ENCODE measurements at regions not wholly inside any gene's neighbourhood (a gene's known extent, or its start where the extent isn't known, plus 50 kb on each side); places are given as distances from the start of the nearest gene placed in this dataset.
A peak's percentile ranks its signal among the peaks of the same experiment; 100 is the strongest.

DNA sequence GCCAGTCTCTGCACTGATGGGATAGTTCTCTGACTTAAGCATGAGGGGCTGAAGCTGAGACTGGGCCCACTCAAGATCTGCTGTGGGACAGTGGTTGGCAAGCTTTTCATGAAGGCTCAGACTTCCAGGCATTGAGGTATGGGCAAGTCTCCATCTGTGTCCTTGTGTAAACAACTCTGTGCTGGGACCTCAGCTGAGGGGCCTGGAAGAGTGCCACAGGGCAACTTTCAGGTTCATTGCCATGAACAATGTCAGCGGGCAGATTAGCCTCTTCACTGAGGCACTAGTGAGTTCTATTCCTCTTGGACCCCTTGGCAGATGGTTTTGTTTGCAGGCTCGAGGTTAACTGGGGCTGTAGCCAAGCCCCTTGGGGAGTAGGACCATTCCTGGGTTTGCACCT, 127.1 kb downstream of the MRPS30 start:
- TF ChIP-seq, protein P1, sequence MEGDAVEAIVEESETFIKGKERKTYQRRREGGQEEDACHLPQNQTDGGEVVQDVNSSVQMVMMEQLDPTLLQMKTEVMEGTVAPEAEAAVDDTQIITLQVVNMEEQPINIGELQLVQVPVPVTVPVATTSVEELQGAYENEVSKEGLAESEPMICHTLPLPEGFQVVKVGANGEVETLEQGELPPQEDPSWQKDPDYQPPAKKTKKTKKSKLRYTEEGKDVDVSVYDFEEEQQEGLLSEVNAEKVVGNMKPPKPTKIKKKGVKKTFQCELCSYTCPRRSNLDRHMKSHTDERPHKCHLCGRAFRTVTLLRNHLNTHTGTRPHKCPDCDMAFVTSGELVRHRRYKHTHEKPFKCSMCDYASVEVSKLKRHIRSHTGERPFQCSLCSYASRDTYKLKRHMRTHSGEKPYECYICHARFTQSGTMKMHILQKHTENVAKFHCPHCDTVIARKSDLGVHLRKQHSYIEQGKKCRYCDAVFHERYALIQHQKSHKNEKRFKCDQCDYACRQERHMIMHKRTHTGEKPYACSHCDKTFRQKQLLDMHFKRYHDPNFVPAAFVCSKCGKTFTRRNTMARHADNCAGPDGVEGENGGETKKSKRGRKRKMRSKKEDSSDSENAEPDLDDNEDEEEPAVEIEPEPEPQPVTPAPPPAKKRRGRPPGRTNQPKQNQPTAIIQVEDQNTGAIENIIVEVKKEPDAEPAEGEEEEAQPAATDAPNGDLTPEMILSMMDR (IDR thresholded peaks at IDR 0.05) = no peak
- no peak for TF ChIP-seq ZFX (IDR thresholded peaks at IDR 0.05; ENCODE audit: borderline replicate concordance)
- no peak overlapping the region for H3K27ac ChIP-seq

GRCh38 chr5:44942524-44943001, 133.8 kb downstream of the MRPS30 start:
- TF ChIP-seq ZFX (IDR thresholded peaks at IDR 0.05; ENCODE audit: borderline replicate concordance) = no peak
- TF ChIP-seq, protein P1 (IDR thresholded peaks at IDR 0.05) = no peak
- no peak overlapping the region for H3K27ac ChIP-seq

DNA sequence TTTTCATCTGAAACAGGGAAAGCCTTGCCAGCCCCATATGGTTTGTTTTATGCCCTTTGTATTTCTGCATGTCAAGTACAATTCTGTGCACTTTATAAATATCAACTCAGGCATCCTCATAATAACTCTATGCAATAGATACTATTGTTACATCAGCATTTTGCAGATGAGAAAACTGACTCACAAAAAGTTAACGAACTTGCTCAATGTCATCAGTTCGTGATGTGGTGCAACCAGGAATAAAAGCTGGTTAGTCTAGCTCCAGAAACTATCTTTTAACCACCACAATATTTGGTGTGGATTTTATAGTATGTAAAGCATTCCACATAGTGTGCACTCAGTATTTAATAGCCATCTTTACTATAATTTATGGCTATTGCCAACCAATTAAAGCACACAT, 134.9 kb downstream of the MRPS30 start:
- TF ChIP-seq, protein P1 (IDR thresholded peaks at IDR 0.05) = no peak
- TF ChIP-seq ZFX (IDR thresholded peaks at IDR 0.05; ENCODE audit: borderline replicate concordance) = no peak

GRCh38 chr5:44945743-44946142, 137.0 kb downstream of the MRPS30 start:
- TF ChIP-seq ZFX (IDR thresholded peaks at IDR 0.05; ENCODE audit: borderline replicate concordance) = no peak
- TF ChIP-seq, protein P1 (IDR thresholded peaks at IDR 0.05) = no peak
- no peak overlapping the region for H3K27ac ChIP-seq

More for the DNA sequence above, 134.9 kb downstream of the MRPS30 start:
- no peak overlapping the region for H3K27ac ChIP-seq

DNA sequence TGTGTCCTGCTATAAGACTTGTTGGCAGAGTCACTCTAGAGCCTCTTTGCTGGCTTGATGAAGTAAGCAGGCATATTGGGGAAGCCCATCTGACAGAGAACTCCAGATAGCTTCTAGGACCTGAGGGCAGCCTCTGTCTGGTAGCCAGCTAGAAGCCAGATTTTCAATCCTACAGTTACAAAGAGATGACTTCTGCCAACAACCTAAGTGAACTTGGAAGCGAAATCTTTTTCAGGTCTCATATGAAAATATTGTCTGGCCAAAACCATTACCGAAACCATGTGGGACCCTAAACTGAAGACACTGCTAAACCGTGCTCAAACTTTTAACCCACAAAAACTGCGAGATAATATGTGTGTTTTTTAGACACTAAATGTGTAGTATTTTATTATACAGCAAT, 140.9 kb downstream of the MRPS30 start:
- TF ChIP-seq ZFX (IDR thresholded peaks at IDR 0.05; ENCODE audit: borderline replicate concordance) = no peak
- TF ChIP-seq, protein P1 (IDR thresholded peaks at IDR 0.05) = no peak
- no peak overlapping the region for H3K27ac ChIP-seq

- H3K27ac ChIP-seq = no peak overlapping the region
- TF ChIP-seq, protein P1 (IDR thresholded peaks at IDR 0.05) = no peak
- no peak for TF ChIP-seq ZFX (IDR thresholded peaks at IDR 0.05; ENCODE audit: borderline replicate concordance)
Observed at GRCh38 chr5:44951371-44951770, 142.6 kb downstream of the MRPS30 start.

- TF ChIP-seq ZFX (IDR thresholded peaks at IDR 0.05; ENCODE audit: borderline replicate concordance) = no peak
- TF ChIP-seq, protein P1 (IDR thresholded peaks at IDR 0.05) = peak; percentile 78
- H3K27ac ChIP-seq = no peak overlapping the region
Observed at GRCh38 chr5:44952376-44952775, 143.6 kb downstream of the MRPS30 start.

All from 22Rv1 (cell line).